Activated CD4-positive, alpha-beta T cell treated with anti-CD3 and anti-CD28 coated beads, Interleukin-2, amount 50 U/mL, for 24 hours (primary cell): ENCODE measurements at regions not wholly inside any gene's neighbourhood (a gene's known extent, or its start where the extent isn't known, plus 50 kb on each side); places are given as distances from the start of the nearest gene placed in this dataset.
"Not testable (repeated sequence)": the region's sequence is repeated elsewhere in the genome, so short reads cannot be mapped to it uniquely, and the experiment has no call there.

Source experiments
- DNase-seq, 2 donors: peaks; one replicate each; pipeline ENCODE4 v3.0.0-alpha.2; 2020; ENCODE audit warnings: low read depth in 1 of 2, low spot score in 1 of 2

GRCh38 chr5:19264821-19265220, 723.2 kb downstream of the CDH18 start:
- DNase-seq, result no peak

GRCh38 chr5:19266791-19267190, 721.2 kb downstream of the CDH18 start:
- no peak for DNase-seq

GRCh38 chr5:19270153-19270552, 717.8 kb downstream of the CDH18 start:
- DNase-seq, result no peak

DNA sequence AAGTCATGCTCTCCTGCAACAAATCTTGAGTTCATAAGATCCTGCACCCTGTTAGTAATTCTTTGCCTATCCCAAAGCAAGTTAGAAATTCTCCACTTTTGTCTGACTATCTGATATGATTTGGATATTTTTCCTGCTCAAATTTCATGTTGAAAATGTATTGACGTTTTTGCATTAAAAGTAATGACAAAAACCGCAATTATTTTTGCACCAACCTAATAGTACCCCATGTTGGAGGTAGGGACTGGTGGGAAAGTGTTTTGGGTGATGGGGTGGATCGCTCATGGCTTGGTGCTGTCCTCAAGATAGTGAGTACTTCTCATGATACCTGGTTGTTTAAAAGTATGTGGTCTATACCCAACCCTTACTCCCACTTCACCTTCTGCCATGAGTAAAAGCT, 713.4 kb downstream of the CDH18 start:
- DNase-seq, result no peak

DNA sequence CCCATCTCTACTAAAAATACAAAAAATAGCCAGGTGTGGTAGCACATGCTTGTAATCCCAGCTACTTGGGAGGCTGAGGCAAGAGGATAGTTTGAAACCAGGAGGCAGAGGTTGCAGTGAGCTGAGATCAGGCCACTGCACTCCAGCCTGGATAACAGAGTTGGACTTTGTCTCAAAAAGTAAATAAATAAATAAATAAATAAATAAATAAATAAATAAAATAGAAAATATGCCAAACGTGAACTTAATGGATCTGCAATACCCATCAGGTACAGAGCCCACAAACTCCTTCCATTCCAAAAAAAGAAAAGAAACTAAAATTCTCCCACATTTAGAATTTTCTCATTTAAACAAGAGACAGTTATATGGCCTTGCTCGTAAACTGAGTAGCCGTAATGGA, 702.7 kb downstream of the CDH18 start:
- no peak for DNase-seq

- not testable (repeated sequence) for DNase-seq
Measured at GRCh38 chr5:19287548-19288277, 700.3 kb downstream of the CDH18 start.

GRCh38 chr5:19288311-19288710, 699.7 kb downstream of the CDH18 start:
- DNase-seq, result not testable (repeated sequence)

GRCh38 chr5:19297934-19298333, 690.1 kb downstream of the CDH18 start:
- no peak for DNase-seq

DNA sequence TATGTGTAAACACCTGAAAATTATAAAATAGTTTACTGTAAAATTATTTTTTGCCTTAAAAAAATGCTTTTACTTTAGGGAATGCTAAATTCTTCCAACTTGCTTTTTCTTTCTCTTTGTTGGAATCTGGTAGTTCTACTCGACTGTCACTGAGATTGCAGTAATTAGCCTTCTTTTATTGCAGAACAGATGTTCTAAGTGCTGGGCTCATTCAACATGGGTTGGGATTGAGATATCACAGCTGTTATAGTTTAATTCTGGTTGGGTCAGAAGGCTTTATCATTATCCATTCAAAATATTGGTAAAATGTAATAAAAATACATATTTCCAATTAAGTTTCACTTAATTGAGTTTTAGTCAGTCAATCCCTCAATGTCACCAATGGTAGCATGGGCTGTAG, 686.7 kb downstream of the CDH18 start:
- DNase-seq, result no peak

- DNase-seq, result no peak
Measured at GRCh38 chr5:19314840-19315239, 673.2 kb downstream of the CDH18 start.

GRCh38 chr5:19319252-19319651, 668.7 kb downstream of the CDH18 start:
- no peak for DNase-seq

GRCh38 chr5:19322716-19323485, 665.1 kb downstream of the CDH18 start:
- no peak for DNase-seq

GRCh38 chr5:19334278-19334677, 653.7 kb downstream of the CDH18 start:
- DNase-seq, result no peak

DNA sequence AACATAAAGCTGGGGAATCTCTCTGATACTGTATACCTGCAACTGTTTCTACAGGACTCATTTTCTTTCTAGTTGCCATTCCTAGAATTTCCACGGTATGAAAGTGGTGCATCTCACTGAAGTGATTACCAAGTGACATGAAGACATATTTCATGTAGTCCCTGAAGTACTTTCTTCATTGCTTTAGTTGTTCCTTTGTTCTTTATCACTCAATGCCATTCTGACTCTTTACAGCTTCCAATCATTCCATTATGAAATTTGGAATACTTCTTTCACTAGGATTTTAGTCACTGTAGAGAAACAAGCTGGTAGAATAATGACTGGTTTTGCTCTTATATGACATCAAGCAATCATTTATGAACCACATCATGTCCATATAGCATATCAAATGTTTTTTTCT, 645.1 kb downstream of the CDH18 start:
- DNase-seq, result no peak

- no peak for DNase-seq
Measured at GRCh38 chr5:19352120-19352519, 635.9 kb downstream of the CDH18 start.

- no peak for DNase-seq
Measured at GRCh38 chr5:19369048-19369447, 619.0 kb downstream of the CDH18 start.

DNA sequence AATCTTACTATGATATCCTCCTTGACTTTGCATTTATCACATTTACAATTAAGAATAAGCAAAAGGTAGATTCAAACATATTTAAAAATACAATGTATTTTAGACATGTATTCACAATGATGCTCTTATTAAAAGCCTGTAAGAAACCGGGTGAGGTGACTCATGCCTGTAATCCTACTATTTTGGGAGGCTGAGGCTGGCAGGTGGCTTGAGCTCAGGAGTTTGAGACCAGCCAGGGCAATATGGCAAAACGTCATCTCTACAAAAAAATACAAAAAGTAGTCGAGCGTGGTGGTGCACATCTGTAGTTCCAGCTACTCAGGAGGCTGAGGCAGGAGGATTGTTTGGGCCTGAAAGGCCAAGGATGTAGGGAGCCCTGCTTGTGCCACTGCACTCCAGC, 618.4 kb downstream of the CDH18 start:
- no peak for DNase-seq

- no peak for DNase-seq
Measured at GRCh38 chr5:19370655-19371386, 617.2 kb downstream of the CDH18 start.

DNA sequence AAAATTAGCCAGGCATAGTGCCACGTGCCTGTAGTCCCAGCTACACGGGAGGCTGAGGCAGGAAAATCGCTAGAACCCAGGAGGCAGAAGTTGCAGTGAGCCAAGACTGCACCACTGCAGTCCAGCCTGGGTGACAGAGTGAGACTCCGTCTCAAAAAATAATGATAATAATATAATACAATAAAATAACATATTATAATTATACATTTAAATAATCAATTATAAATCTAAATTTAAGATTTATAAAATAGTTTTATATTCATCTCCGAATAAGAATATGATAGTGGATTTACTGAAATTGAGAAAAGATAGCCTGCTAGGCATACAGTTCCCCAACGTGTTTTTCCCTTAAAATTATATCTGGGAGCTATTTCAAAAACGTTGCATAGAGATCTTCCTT, 599.6 kb downstream of the CDH18 start:
- no peak for DNase-seq

DNA sequence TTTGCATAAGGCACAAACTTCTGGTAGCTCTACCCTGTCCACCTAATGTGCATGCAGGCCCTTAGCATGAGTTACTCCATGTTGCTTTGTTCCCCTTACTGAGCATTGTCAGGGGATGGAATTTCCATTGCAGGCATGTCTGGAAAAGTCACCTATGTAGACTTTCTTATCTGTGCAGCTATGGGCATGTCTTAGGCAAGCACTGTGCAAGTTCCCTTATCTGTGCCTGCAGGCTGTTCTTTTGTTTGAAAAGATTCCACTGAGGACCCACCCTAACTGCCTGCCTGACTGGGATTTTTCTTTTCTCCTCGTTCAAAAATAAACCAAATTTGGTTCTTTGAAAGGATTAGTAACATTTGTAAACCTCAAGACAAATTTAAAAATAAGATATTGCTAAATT, 587.0 kb downstream of the CDH18 start:
- no peak for DNase-seq

GRCh38 chr5:19406576-19407365, 581.2 kb downstream of the CDH18 start:
- DNase-seq, result no peak
